IMR-90 (cell line): ENCODE measurements at regions not wholly inside any gene's neighbourhood (a gene's known extent, or its start where the extent isn't known, plus 50 kb on each side); places are given as distances from the start of the nearest gene placed in this dataset.

Experiments
- ATAC-seq: fragments of 200-7000 bp; cut with Tn5 transposase; 2 replicates; pipeline ENCODE4 v1.9.1; 2020; ENCODE audit warnings: low read depth, mild to moderate bottlenecking, moderate library complexity
- BruUV-seq: library from RNA; stranded (reverse); fragments of 400-500 nt; replicated peaks from 2 replicates; lab custom pipeline; 2021; lab: Mats Ljungman, UMichigan
- CTCF ChIA-PET: fragments of 300-600 bp; formaldehyde crosslinking; extraction: SDS; loops from one replicate; lab custom pipeline; 2021; ENCODE audit warnings: antibody characterized with exemption; lab: Yijun Ruan, JAX
- POLR2A ChIA-PET: fragments of 300-600 bp; sonication (Branson Sonifier 250); formaldehyde crosslinking; loops from one replicate; lab custom pipeline; 2022; ENCODE audit warnings: antibody characterized with exemption; ENCODE audit not compliant: unreplicated experiment; lab: Charles Lee
- DNase-seq: peaks from one replicate; pipeline ENCODE4 v3.0.0; 2013
- H2AFZ ChIP-seq: replicated peaks from 2 replicates; pipeline ENCODE3; 2013; ENCODE audit warnings: low read length, mild to moderate bottlenecking; ENCODE audit not compliant: poor library complexity
- H2AK5ac ChIP-seq: 2 replicates; pipeline ENCODE4 v1.6.1; 2013; ENCODE audit warnings: low read depth, low read length, inconsistent platforms
- H2AK9ac ChIP-seq: replicated peaks from 2 replicates; pipeline ENCODE3; 2013; ENCODE audit warnings: mild to moderate bottlenecking, low read depth, low read length, moderate library complexity; ENCODE audit not compliant: poor library complexity
- H2BK120ac ChIP-seq: 2 replicates; pipeline ENCODE4 v1.6.1; 2013; ENCODE audit warnings: low read depth, low read length, inconsistent platforms
- H2BK15ac ChIP-seq: 3 replicates; pipeline ENCODE4 v1.6.1; 2013; ENCODE audit warnings: low read depth, low read length, inconsistent platforms
- H2BK20ac ChIP-seq: 2 replicates; pipeline ENCODE4 v1.6.1; 2013; ENCODE audit warnings: low read depth, mild to moderate bottlenecking, inconsistent platforms, low read length, moderate library complexity
- H2BK5ac ChIP-seq: 2 replicates; pipeline ENCODE4 v1.6.1; 2013; ENCODE audit warnings: mild to moderate bottlenecking, low read depth, low read length, inconsistent platforms; ENCODE audit not compliant: poor library complexity, severe bottlenecking
- H3K14ac ChIP-seq: replicated peaks from 2 replicates; pipeline ENCODE4 v1.6.1; 2013; ENCODE audit warnings: low read depth, low read length, inconsistent platforms
- H3K18ac ChIP-seq: 2 replicates; pipeline ENCODE4 v1.6.1; 2013; ENCODE audit warnings: low read depth, low read length, control low read depth
- H3K23ac ChIP-seq: 2 replicates; pipeline ENCODE4 v1.6.1; 2013; ENCODE audit warnings: low read depth, low read length, inconsistent platforms
- H3K27ac ChIP-seq: 2 replicates; pipeline ENCODE4 v1.5.1; 2013; ENCODE audit warnings: mild to moderate bottlenecking, control low read depth, low read length; ENCODE audit not compliant: insufficient read depth
- H3K27me3 ChIP-seq: 2 replicates; pipeline ENCODE4 v1.6.1; 2013; ENCODE audit warnings: low read length; ENCODE audit not compliant: control insufficient read depth, insufficient read depth
- H3K36me3 ChIP-seq: 2 replicates; pipeline ENCODE4 v1.6.1; 2013; ENCODE audit warnings: low read length, mixed read lengths; ENCODE audit not compliant: control insufficient read depth, insufficient read depth
- H3K4ac ChIP-seq: 2 replicates; pipeline ENCODE4 v1.6.1; 2013; ENCODE audit warnings: low read depth, low read length, inconsistent platforms
- H3K4me1 ChIP-seq: 2 replicates; pipeline ENCODE4 v1.6.1; 2013; ENCODE audit warnings: low read length, mixed read lengths; ENCODE audit not compliant: control insufficient read depth, insufficient read depth
- H3K4me2 ChIP-seq: 2 replicates; pipeline ENCODE4 v1.6.1; 2013; ENCODE audit warnings: low read depth, mild to moderate bottlenecking, control low read depth, low read length, moderate library complexity
- H3K4me3 ChIP-seq: 2 replicates; pipeline ENCODE4 v1.5.1; 2013; ENCODE audit warnings: low read depth, mild to moderate bottlenecking, control low read depth, low read length, moderate library complexity; ENCODE audit not compliant: insufficient read depth
- H3K56ac ChIP-seq: 2 replicates; pipeline ENCODE4 v1.6.1; 2013; ENCODE audit warnings: low read length, inconsistent platforms; ENCODE audit not compliant: insufficient read depth; ENCODE audit errors: extremely low read depth
- H3K79me1 ChIP-seq, 2 experiments: 2 replicates each; pipeline ENCODE4 v1.6.1; 2013; ENCODE audit warnings: low read length in 2 of 2, inconsistent platforms in 1 of 2, low read depth in 1 of 2
- H3K9ac ChIP-seq: 2 replicates; pipeline ENCODE4 v1.6.1; 2013; ENCODE audit warnings: low read depth, low read length, control low read depth
- H3K9me1 ChIP-seq: 2 replicates; pipeline ENCODE4 v1.6.1; 2013; ENCODE audit warnings: low read length, inconsistent platforms; ENCODE audit not compliant: insufficient read depth
- H3K9me3 ChIP-seq: 2 replicates; pipeline ENCODE4 v1.6.1; 2013; ENCODE audit warnings: low read length; ENCODE audit not compliant: control insufficient read depth, insufficient read depth
- H4K20me1 ChIP-seq: 2 replicates; pipeline ENCODE4 v1.6.1; 2013; ENCODE audit warnings: low read length, inconsistent platforms; ENCODE audit not compliant: insufficient read depth
- H4K5ac ChIP-seq: 2 replicates; pipeline ENCODE4 v1.6.1; 2013; ENCODE audit warnings: mild to moderate bottlenecking, low read depth, low read length, control low read depth
- H4K8ac ChIP-seq, 2 experiments: 2 replicates each; pipeline ENCODE4 v1.6.1; 2013; ENCODE audit warnings: low read depth in 2 of 2, low read length in 2 of 2, control low read depth in 1 of 2, inconsistent platforms in 1 of 2
- H4K91ac ChIP-seq: 2 replicates; pipeline ENCODE4 v1.6.1; 2013; ENCODE audit warnings: low read depth, low read length, inconsistent platforms; ENCODE audit not compliant: insufficient read depth
- BHLHE40 ChIP-seq: fragments of 150-350 bp; IDR thresholded peaks from 2 replicates; pipeline ENCODE4 v1.6.1; 2016; ENCODE audit warnings: mild to moderate bottlenecking, low read depth, low read length
- CEBPB ChIP-seq: IDR thresholded peaks from 2 replicates; pipeline ENCODE4 v1.6.1; 2012; ENCODE audit warnings: low read depth, low read length, improper control_type of control experiment
- CHD1 ChIP-seq: IDR thresholded peaks from 2 replicates; pipeline ENCODE4 v1.6.1; 2012; ENCODE audit warnings: low read depth, low read length, improper control_type of control experiment
- CTCF ChIP-seq: conservative IDR thresholded peaks from 2 replicates; pipeline ENCODE4 v1.5.1; 2012; ENCODE audit warnings: mild to moderate bottlenecking, low read depth, low read length, improper control_type of control experiment
- MAFK ChIP-seq: IDR thresholded peaks from 2 replicates; pipeline ENCODE4 v1.6.1; 2012; ENCODE audit warnings: low read depth, low read length, improper control_type of control experiment
- MAZ ChIP-seq: IDR thresholded peaks from 2 replicates; pipeline ENCODE4 v1.6.1; 2012; ENCODE audit warnings: low read depth, mild to moderate bottlenecking, low read length, improper control_type of control experiment, moderate library complexity, borderline replicate concordance
- RAD21 ChIP-seq: IDR thresholded peaks from 2 replicates; pipeline ENCODE4 v1.6.1; 2012; ENCODE audit warnings: low read length, improper control_type of control experiment
- RCOR1 ChIP-seq: IDR thresholded peaks from 2 replicates; pipeline ENCODE4 v1.6.1; 2012; ENCODE audit warnings: mild to moderate bottlenecking, low read length, improper control_type of control experiment; ENCODE audit not compliant: insufficient replicate concordance
- USF2 ChIP-seq: fragments of 150-350 bp; IDR thresholded peaks from 2 replicates; pipeline ENCODE4 v1.6.1; 2017; ENCODE audit warnings: mild to moderate bottlenecking, antibody characterized with exemption, low read length, low read depth
- WGBS, 2 experiments: methylation state at CpG; one replicate each; pipeline versions ENCODE4 v1.1.5 to v1.1.7; 2013; ENCODE audit warnings: missing lambda C conversion rate in 2 of 2; ENCODE audit not compliant: insufficient read length in 1 of 2; ENCODE audit errors: extremely low coverage in 2 of 2; 5-methylcytosine and 5-hydroxymethylcytosine counted together
- dilution Hi-C: fragments of 300-500 bp; cut with HindIII; formaldehyde crosslinking; loops from one replicate; pipeline ENCODE4 v1.14.3; 2018; ENCODE audit warnings: low sequenced_read_pairs; ENCODE audit not compliant: unreplicated experiment
- in situ Hi-C: fragments of 300-500 bp; cut with MboI; formaldehyde crosslinking; loops from 3 replicates; pipeline ENCODE4 v1.14.3; 2019; ENCODE audit warnings: low sequenced_read_pairs, inconsistent platforms, mixed read lengths
- intact Hi-C: fragments of 100-400 bp; cut with micrococcal nuclease; formaldehyde crosslinking; loops from 2 replicates; pipeline ENCODE4 v1.10.0; 2022

GRCh38 chr17:22158364-22158763, 466.0 kb downstream of the KCNJ18 start:
- Histone ChIP-seq H4K20me1 (no peaks in the 10 kb centered on the region), H4K5ac (no peak overlapping the region), H2AFZ (no peak overlapping the region), H3K27me3 (no peaks in the 10 kb centered on the region), H3K36me3 (no peaks in the 10 kb centered on the region), H3K56ac (no peak overlapping the region), H3K14ac (no peak overlapping the region), H3K79me1 (no peaks in the 10 kb centered on the region), H4K91ac (no peak overlapping the region), H2AK5ac (no peak overlapping the region), H3K9ac (no peak overlapping the region), H3K9me1 (no peaks in the 10 kb centered on the region), H3K9me3 (0 out of 2 replicates have a peak, but pooled peaks cover 3% of the 10 kb centered on the region), H2AK9ac (no peak overlapping the region), H3K4ac (no peak overlapping the region), H3K18ac (no peak overlapping the region), H3K4me2 (no peak overlapping the region), H3K23ac (no peak overlapping the region), H4K8ac (no peak overlapping the region), H2BK5ac (no peak overlapping the region), H2BK15ac (no peak overlapping the region), H3K27ac (no peak overlapping the region), H3K4me1 (no peaks in the 10 kb centered on the region), H3K4me3 (no peak overlapping the region), H2BK120ac (no peak overlapping the region), H2BK20ac (no peak overlapping the region)
- dilution Hi-C loops (no loop called here), in situ Hi-C loops (no loop called here), intact Hi-C loops (no loop called here)
- no peak for DNase-seq
- CTCF ChIA-PET = no interaction called here
- POLR2A ChIA-PET = no interaction called here
- ATAC-seq = no peak
- no TSS peak for BruUV-seq
- WGBS, 2 experiments = no CpG with 5 or more reads among the region's 1 CpG
- TF ChIP-seq MAZ = no peak
- TF ChIP-seq CHD1 = no peak
- TF ChIP-seq CEBPB = no peak
- no peak for TF ChIP-seq RAD21
- TF ChIP-seq RCOR1 = no peak
- TF ChIP-seq CTCF = no peak
- TF ChIP-seq MAFK = no peak
- no peak for TF ChIP-seq BHLHE40
- no peak for TF ChIP-seq USF2
